ENCODE measurements at regions not wholly inside any gene's neighbourhood (a gene's known extent, or its start where the extent isn't known, plus 50 kb on each side); places are given as distances from the start of the nearest gene placed in this dataset.

DNA sequence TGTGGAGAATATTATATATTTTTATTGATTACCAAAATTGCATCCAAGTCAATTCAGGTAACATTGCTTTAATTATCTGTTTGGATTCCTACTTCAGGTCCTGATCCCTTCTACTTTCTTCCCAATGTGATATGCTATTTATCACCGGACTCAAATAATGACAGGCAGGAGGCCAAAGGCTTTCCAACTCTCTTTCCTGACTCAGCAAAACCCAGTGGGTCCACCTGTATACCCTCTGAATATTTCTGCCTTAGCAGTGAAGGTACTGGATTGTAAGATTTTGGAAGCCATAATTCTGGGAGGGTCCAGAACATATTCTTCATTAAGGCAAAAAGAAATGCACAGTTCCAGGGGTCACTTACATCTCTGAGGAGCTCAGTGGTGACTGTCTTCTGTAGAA is 260.2 kb upstream of the UBASH3B start:
- TF ChIP-seq, protein P1, sequence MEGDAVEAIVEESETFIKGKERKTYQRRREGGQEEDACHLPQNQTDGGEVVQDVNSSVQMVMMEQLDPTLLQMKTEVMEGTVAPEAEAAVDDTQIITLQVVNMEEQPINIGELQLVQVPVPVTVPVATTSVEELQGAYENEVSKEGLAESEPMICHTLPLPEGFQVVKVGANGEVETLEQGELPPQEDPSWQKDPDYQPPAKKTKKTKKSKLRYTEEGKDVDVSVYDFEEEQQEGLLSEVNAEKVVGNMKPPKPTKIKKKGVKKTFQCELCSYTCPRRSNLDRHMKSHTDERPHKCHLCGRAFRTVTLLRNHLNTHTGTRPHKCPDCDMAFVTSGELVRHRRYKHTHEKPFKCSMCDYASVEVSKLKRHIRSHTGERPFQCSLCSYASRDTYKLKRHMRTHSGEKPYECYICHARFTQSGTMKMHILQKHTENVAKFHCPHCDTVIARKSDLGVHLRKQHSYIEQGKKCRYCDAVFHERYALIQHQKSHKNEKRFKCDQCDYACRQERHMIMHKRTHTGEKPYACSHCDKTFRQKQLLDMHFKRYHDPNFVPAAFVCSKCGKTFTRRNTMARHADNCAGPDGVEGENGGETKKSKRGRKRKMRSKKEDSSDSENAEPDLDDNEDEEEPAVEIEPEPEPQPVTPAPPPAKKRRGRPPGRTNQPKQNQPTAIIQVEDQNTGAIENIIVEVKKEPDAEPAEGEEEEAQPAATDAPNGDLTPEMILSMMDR (conservative IDR thresholded peaks at IDR 0.05; ENCODE audit: low read depth, low read length), result no peak
- TF ChIP-seq EZH2phosphoT487 (IDR thresholded peaks at IDR 0.05; ENCODE audit: borderline replicate concordance, low read length), result no peak
- no peak for TF ChIP-seq EZH2 (IDR thresholded peaks at IDR 0.05; ENCODE audit: low read length, unreplicated experiment)

Data from PC-3 (cell line).